Activated CD4-positive, alpha-beta memory T cell treated with anti-CD3 and anti-CD28 coated beads for 36 hours (primary cell): ENCODE measurements at regions not wholly inside any gene's neighbourhood (a gene's known extent, or its start where the extent isn't known, plus 50 kb on each side); places are given as distances from the start of the nearest gene placed in this dataset.

Source experiments
- CTCF ChIA-PET: fragments of 350-600 bp; sonication (Branson Sonifier 250); formaldehyde crosslinking; loops from one replicate; lab custom pipeline; 2021; ENCODE audit warnings: antibody characterized with exemption, inconsistent platforms; lab: Charles Lee
- POLR2A ChIA-PET: fragments of 350-600 bp; sonication (Branson Sonifier 250); formaldehyde crosslinking; loops from one replicate; lab custom pipeline; 2021; ENCODE audit warnings: antibody characterized with exemption; lab: Charles Lee
- DNase-seq: peaks from one replicate; pipeline ENCODE4 v3.0.0-alpha.2; 2020
- H3K27ac Mint-ChIP-seq: one replicate; pipeline ENCODE4 v1.8.0; 2021; ENCODE audit warnings: mixed read lengths
- H3K27me3 Mint-ChIP-seq: one replicate; pipeline ENCODE4 v1.8.0; 2021; ENCODE audit warnings: mixed read lengths
- H3K36me3 Mint-ChIP-seq: one replicate; pipeline ENCODE4 v1.8.0; 2021; ENCODE audit warnings: mixed read lengths
- H3K4me1 Mint-ChIP-seq: one replicate; pipeline ENCODE4 v1.8.0; 2021; ENCODE audit warnings: low read depth, mixed read lengths
- H3K4me3 Mint-ChIP-seq: one replicate; pipeline ENCODE4 v1.8.0; 2021; ENCODE audit warnings: mild to moderate bottlenecking, mixed read lengths
- H3K9me3 Mint-ChIP-seq: one replicate; pipeline ENCODE4 v1.8.0; 2021; ENCODE audit warnings: mixed read lengths
- intact Hi-C: fragments of 100-400 bp; cut with micrococcal nuclease; formaldehyde crosslinking; loops from one replicate; pipeline ENCODE4 v1.15.1; 2023

DNA sequence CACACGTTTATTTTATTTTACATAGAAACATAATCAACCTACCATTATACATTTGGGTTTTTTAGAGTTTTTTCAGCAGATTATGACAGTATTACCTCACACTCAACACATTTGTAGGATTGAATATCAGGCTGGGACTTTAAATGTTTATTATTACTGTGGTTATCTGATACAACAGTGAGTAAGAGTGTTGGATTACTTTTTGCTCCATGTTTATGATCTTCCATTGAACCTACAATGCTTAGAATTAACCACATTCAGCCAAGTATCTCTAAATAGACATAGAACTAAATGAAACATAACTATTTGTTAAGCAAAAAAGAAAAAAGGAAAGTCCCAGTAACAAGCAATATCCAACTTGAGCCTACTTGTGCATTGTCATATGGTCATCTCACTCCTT lies 607.4 kb upstream of the PITX2 start:
- intact Hi-C loops, result no loop called here
- H3K27ac Mint-ChIP-seq, result no peak overlapping the region
- no peak for DNase-seq
- H3K9me3 Mint-ChIP-seq, result no peaks in the 10 kb centered on the region
- POLR2A ChIA-PET, result no interaction called here
- CTCF ChIA-PET, result no interaction called here
- no peaks in the 10 kb centered on the region for H3K4me1 Mint-ChIP-seq
- no peaks in the 10 kb centered on the region for H3K36me3 Mint-ChIP-seq
- no peak overlapping the region for H3K4me3 Mint-ChIP-seq
- H3K27me3 Mint-ChIP-seq, result no peaks in the 10 kb centered on the region

DNA sequence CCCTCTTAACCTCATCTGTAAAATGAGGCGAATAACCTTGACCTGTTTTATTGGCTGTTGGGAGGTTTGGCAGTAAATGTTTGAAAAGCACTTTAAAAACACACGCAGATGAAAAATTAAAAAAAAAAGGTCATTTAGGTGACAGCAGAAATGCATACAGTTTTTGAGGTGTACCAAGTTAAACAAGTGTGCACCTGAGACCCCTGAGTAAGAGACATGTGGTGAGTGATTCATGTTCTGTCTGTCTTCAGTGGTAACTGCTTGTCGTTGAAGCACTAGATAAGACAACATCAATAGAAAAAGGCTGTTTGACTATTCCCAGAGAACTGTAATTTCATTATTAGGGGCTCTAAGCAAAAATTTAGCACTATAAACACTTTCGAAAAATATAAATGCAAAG lies 608.4 kb upstream of the PITX2 start:
- DNase-seq, result no peak
- H3K27ac Mint-ChIP-seq, result no peak overlapping the region
- no peaks in the 10 kb centered on the region for H3K27me3 Mint-ChIP-seq
- H3K4me3 Mint-ChIP-seq, result no peak overlapping the region
- H3K4me1 Mint-ChIP-seq, result no peaks in the 10 kb centered on the region
- POLR2A ChIA-PET, result no interaction called here
- intact Hi-C loops, result no loop called here
- CTCF ChIA-PET, result no interaction called here
- no peaks in the 10 kb centered on the region for H3K9me3 Mint-ChIP-seq
- no peaks in the 10 kb centered on the region for H3K36me3 Mint-ChIP-seq

DNA sequence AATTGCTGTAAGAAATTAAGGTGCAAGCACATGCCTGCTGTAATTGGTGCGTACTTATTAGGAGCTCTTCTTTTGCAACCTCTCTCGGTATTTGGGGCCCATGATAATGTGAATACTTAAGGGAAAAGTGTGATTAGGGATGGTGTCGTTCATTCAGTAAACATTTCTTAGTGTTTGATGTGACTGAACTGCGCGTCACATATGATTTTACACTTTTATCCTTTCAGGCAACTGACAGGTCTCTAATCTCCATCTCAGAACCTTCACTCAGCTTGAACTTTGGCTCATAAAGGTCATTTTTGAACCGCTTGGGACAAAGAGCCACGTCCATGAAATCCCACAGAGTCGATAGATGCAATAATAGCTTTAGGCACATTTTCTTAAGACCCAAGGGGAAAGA lies 612.1 kb upstream of the PITX2 start:
- H3K9me3 Mint-ChIP-seq, result peaks cover 2% of the 10 kb centered on the region
- H3K4me3 Mint-ChIP-seq, result no peak overlapping the region
- POLR2A ChIA-PET, result no interaction called here
- DNase-seq, result no peak
- H3K36me3 Mint-ChIP-seq, result no peaks in the 10 kb centered on the region
- no peaks in the 10 kb centered on the region for H3K4me1 Mint-ChIP-seq
- intact Hi-C loops, result no loop called here
- CTCF ChIA-PET, result no interaction called here
- no peaks in the 10 kb centered on the region for H3K27me3 Mint-ChIP-seq
- H3K27ac Mint-ChIP-seq, result no peak overlapping the region

DNA sequence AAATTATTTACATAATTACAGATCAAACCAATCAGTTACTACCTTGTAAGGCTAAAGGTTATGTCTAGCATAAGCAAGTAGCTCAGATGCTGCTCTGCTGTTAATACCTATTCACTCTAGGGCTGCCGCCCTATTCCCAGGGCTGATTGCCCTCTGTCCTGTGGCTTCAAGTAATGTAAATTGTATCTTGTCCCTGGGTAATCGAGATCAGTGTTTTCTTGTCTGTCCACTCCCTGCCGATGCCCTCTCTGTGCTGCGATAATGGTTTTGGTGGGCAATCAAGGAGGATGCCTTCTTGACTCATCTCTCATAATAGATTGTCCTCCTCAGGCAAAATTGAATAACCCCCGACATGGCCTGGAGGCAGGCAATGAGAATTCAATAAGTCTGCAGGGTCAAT lies 641.0 kb upstream of the PITX2 start:
- Mint-ChIP-seq H3K9me3 (no peaks in the 10 kb centered on the region), H3K36me3 (no peaks in the 10 kb centered on the region)
- CTCF ChIA-PET, result no interaction called here

GRCh38 chr4:111266937-111267336 lies 644.1 kb upstream of the PITX2 start:
- intact Hi-C loops, result no loop called here
- Mint-ChIP-seq H3K27ac (no peak overlapping the region), H3K4me1 (no peaks in the 10 kb centered on the region), H3K27me3 (no peaks in the 10 kb centered on the region), H3K9me3 (no peaks in the 10 kb centered on the region), H3K36me3 (no peaks in the 10 kb centered on the region), H3K4me3 (no peak overlapping the region)
- POLR2A ChIA-PET, result no interaction called here
- CTCF ChIA-PET, result interaction anchor here (1.2 kb wide), 1 partner anchor 16 kb away, joined by 3 read pairs; no protein-coding TSS in a partner anchor
- DNase-seq, result no peak

More for the DNA sequence above, 641.0 kb upstream of the PITX2 start:
- H3K4me1 Mint-ChIP-seq, result no peaks in the 10 kb centered on the region
- intact Hi-C loops, result no loop called here
- POLR2A ChIA-PET, result no interaction called here
- no peak overlapping the region for H3K4me3 Mint-ChIP-seq
- no peak overlapping the region for H3K27ac Mint-ChIP-seq
- DNase-seq, result no peak
- H3K27me3 Mint-ChIP-seq, result no peaks in the 10 kb centered on the region

GRCh38 chr4:111267786-111268185 lies 644.9 kb upstream of the PITX2 start:
- H3K27me3 Mint-ChIP-seq, result no peaks in the 10 kb centered on the region
- no peaks in the 10 kb centered on the region for H3K9me3 Mint-ChIP-seq
- no peak overlapping the region for H3K27ac Mint-ChIP-seq
- no peak overlapping the region for H3K4me3 Mint-ChIP-seq
- H3K4me1 Mint-ChIP-seq, result no peaks in the 10 kb centered on the region
- intact Hi-C loops, result no loop called here
- CTCF ChIA-PET, result interaction anchor here (1.2 kb wide), 1 partner anchor 15 kb away, joined by 3 read pairs; no protein-coding TSS in a partner anchor
- POLR2A ChIA-PET, result no interaction called here
- no peaks in the 10 kb centered on the region for H3K36me3 Mint-ChIP-seq
- DNase-seq, result no peak

GRCh38 chr4:111268769-111269414 lies 646.0 kb upstream of the PITX2 start:
- H3K4me3 Mint-ChIP-seq, result no peak overlapping the region
- intact Hi-C loops, result no loop called here
- H3K36me3 Mint-ChIP-seq, result no peaks in the 10 kb centered on the region
- no peak overlapping the region for H3K27ac Mint-ChIP-seq
- CTCF ChIA-PET, result no interaction called here
- H3K27me3 Mint-ChIP-seq, result no peaks in the 10 kb centered on the region
- POLR2A ChIA-PET, result no interaction called here
- H3K4me1 Mint-ChIP-seq, result no peaks in the 10 kb centered on the region
- no peak for DNase-seq
- H3K9me3 Mint-ChIP-seq, result no peaks in the 10 kb centered on the region

- Mint-ChIP-seq H3K4me1 (no peaks in the 10 kb centered on the region), H3K9me3 (no peaks in the 10 kb centered on the region), H3K36me3 (no peaks in the 10 kb centered on the region), H3K27me3 (no peaks in the 10 kb centered on the region), H3K27ac (no peak overlapping the region), H3K4me3 (no peak overlapping the region)
- DNase-seq, result no peak
- ChIA-PET POLR2A (no interaction called here), CTCF (no interaction called here)
- intact Hi-C loops, result no loop called here
These were observed 646.6 kb upstream of the PITX2 start for GRCh38 chr4:111269439-111269838.

GRCh38 chr4:111274060-111274459 lies 651.2 kb upstream of the PITX2 start:
- POLR2A ChIA-PET, result no interaction called here
- no peaks in the 10 kb centered on the region for H3K36me3 Mint-ChIP-seq
- no peaks in the 10 kb centered on the region for H3K9me3 Mint-ChIP-seq
- no peak overlapping the region for H3K4me3 Mint-ChIP-seq
- no peaks in the 10 kb centered on the region for H3K27me3 Mint-ChIP-seq
- intact Hi-C loops, result no loop called here
- H3K27ac Mint-ChIP-seq, result no peak overlapping the region
- H3K4me1 Mint-ChIP-seq, result no peaks in the 10 kb centered on the region
- DNase-seq, result no peak
- CTCF ChIA-PET, result no interaction called here

DNA sequence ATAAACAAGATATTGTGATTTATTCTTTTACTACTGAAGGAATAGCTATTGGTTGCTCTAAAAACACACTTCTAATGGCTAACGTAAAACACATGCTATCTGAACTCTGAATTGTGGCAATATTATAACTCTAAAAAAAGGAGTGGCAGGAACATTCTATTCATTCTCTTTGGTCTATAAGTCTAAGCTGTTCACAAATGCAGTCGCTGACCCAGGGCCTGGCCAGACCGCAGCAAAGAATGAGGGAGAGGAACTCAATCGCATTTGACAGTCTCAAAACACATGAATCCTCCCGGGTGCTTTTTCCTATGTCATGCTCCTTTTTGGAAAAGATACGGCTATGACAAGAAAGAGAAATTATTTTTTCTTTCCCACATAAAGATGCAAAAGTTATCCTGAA lies 651.6 kb upstream of the PITX2 start:
- intact Hi-C loops, result no loop called here
- CTCF ChIA-PET, result no interaction called here
- Mint-ChIP-seq H3K36me3 (no peaks in the 10 kb centered on the region), H3K4me3 (no peak overlapping the region), H3K9me3 (no peaks in the 10 kb centered on the region), H3K27me3 (no peaks in the 10 kb centered on the region), H3K27ac (no peak overlapping the region), H3K4me1 (no peaks in the 10 kb centered on the region)
- DNase-seq, result no peak
- POLR2A ChIA-PET, result no interaction called here

- Mint-ChIP-seq H3K4me3 (no peak overlapping the region), H3K27me3 (no peaks in the 10 kb centered on the region), H3K36me3 (no peaks in the 10 kb centered on the region), H3K4me1 (no peaks in the 10 kb centered on the region), H3K27ac (no peak overlapping the region), H3K9me3 (no peaks in the 10 kb centered on the region)
- ChIA-PET POLR2A (no interaction called here), CTCF (no interaction called here)
- intact Hi-C loops, result no loop called here
- DNase-seq, result no peak
These were observed 658.3 kb upstream of the PITX2 start for GRCh38 chr4:111281219-111281618.

- CTCF ChIA-PET, result no interaction called here
- H3K9me3 Mint-ChIP-seq, result no peaks in the 10 kb centered on the region
- H3K4me3 Mint-ChIP-seq, result no peak overlapping the region
- POLR2A ChIA-PET, result no interaction called here
- H3K4me1 Mint-ChIP-seq, result no peaks in the 10 kb centered on the region
- intact Hi-C loops, result no loop called here
- no peaks in the 10 kb centered on the region for H3K27me3 Mint-ChIP-seq
- no peaks in the 10 kb centered on the region for H3K36me3 Mint-ChIP-seq
- DNase-seq, result no peak
- H3K27ac Mint-ChIP-seq, result no peak overlapping the region
These were observed 659.2 kb upstream of the PITX2 start for GRCh38 chr4:111282035-111282434.

DNA sequence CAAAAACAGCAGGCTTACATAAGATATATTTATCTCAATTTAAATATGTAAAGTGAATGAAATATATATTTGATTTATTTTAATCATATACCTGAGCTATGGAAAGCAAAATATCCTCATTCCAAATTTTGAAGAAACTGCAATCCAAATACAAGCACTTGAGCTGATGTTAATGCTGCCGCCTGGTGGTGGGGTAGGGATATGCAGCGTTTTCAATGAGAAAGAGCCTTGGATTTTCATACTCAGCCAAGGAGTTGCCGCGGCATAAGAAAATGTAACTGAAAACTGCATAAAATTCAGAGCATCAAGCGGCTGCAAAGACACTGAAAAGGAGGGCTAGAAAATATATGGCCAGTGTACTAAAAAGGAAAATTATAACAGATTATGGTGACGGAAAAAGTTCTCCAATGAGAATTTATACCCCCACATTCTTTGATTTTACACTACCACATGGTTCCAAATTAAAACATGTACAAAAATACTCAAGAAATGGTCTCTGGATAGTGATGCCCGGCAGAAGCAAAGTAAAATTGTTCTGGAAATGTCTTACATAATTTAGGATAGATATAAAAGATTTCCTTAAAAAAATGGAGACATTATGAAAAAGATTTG lies 660.3 kb upstream of the PITX2 start:
- POLR2A ChIA-PET, result no interaction called here
- Mint-ChIP-seq H3K4me1 (no peaks in the 10 kb centered on the region), H3K27me3 (no peaks in the 10 kb centered on the region), H3K4me3 (no peak overlapping the region), H3K27ac (no peak overlapping the region), H3K9me3 (no peaks in the 10 kb centered on the region), H3K36me3 (no peaks in the 10 kb centered on the region)
- intact Hi-C loops, result no loop called here
- DNase-seq, result peak; percentile 56
- CTCF ChIA-PET, result interaction anchor here (1.0 to 1.1 kb wide), 2 partner anchors 16 to 17 kb away, joined by 3 read pairs; no protein-coding TSS in a partner anchor
